GM19351 (cell line): ENCODE measurements at regions not wholly inside any gene's neighbourhood (a gene's known extent, or its start where the extent isn't known, plus 50 kb on each side); places are given as distances from the start of the nearest gene placed in this dataset.

Source experiments
- ATAC-seq: cut with Tn5 transposase; IDR thresholded peaks from one replicate; pipeline ENCODE4 v1.9.1; 2021; ENCODE audit warnings: mild to moderate bottlenecking, moderate library complexity; ENCODE audit not compliant: unreplicated experiment

DNA sequence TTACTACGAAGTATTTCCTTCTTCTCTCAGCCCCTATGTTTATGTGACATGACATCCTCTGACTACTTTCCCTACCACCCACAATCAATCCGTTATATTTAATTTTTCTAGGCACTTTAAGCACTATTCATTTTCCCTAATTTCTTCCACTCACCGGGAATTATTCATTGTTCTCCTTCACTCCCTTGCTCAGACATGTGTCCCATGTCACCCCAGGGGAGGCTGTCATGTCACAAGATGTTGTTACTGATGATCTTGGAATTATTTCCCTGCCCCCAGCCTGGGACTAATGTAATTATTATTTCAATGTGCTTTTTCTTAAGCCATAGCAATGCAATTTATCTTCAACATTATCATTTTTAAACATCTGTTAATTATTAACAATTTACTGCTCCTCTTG is 317.2 kb downstream of the PHF14 start:
- no peak for ATAC-seq

DNA sequence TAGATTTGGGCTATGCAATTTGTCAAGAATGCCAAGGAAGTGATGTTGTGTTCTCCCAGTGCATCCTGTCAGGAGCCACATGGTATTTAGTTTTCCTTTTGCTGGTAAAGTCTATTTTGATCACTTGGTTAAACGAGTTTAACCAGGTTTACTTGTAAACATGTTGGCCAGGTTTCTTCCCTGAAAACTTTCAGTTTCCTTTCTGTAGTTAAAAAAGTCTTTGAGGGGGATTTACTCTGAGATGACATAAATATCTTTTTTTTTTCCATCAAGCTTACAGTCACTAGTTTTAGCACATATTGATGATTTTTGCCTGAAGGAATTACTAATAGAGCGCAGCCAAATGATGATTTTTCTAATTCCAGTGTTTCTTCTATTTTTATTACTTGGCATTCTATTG is 320.5 kb downstream of the PHF14 start:
- ATAC-seq = peak; percentile 60

DNA sequence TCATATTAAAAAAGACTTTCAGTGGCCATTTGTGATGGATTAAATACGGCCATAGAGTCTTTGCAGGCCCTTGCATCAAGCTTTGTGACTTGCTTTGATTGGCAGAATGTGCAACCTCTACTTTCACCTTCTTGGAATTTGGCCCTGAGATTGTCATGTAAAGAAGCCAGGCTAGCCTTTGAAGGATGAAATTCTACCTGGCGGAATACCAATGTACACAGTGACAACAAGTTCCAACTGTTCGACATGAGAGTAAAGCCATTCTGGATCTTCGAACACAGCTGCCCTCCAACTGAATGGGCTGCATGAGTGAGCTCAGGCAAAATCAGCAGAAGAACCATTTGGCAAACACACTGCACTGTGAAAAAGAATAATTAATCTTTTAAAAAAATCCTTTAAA is 321.3 kb downstream of the PHF14 start:
- no peak for ATAC-seq

DNA sequence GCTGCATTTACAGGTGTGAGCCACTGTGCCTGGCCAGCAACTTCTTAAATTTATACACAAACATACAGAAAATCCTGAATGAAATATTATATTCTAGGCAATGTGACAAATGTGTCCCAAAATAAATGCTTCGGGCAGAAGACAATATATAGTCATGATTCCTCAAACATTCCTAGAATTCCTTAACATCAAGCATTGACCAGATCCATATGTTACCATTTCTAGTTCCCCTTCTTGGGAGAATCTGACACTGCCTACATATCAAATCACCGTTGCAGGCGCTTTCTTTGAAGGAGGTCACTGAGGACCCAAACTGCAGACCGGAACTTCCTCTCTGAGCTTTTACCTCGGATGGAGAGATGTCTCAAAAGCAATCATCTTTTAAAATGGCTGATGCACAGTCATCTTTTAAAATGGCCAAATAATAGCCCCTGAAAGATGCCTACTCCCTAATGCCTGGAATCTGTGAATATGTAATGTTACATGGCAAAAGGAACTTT is 323.5 kb downstream of the PHF14 start:
- ATAC-seq = no peak

DNA sequence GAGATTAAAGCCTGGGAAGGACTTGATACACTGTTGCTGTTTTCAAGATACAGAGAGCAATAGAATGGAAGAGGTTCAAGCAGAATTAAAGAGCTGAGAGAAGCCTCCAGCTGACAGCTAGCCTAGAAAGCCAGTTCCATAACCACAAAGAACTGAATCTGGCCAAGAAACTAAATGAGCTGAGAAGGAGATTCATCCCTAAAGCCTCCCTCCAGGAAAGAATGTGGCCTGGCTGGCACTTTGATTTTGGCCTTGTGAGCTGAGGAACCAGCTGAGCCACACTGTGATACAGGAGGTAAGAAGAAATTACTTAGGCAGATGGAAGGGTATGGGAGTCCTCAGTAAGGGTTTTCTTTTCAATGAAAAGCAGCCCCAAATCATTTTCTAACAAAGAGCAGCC is 324.1 kb downstream of the PHF14 start:
- ATAC-seq = no peak

DNA sequence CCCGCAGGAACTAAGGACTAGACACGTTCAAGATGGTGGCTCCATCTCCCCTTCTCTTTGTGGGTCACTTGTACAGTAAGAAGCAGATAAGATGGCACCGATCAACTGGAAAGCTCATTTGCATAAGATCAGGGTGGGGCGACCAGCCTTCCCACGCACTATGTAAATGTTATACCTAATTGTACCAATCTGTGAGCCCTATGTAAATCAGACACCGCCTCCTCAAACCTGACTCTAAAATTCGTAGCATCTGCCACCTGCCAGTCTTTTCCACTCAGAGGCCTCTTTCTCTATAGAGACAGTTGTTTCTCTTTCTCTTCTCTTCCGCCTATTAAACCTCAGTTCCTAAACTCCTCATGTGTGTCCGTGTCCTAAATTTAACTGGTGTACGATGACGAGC is 324.5 kb downstream of the PHF14 start:
- ATAC-seq = no peak

DNA sequence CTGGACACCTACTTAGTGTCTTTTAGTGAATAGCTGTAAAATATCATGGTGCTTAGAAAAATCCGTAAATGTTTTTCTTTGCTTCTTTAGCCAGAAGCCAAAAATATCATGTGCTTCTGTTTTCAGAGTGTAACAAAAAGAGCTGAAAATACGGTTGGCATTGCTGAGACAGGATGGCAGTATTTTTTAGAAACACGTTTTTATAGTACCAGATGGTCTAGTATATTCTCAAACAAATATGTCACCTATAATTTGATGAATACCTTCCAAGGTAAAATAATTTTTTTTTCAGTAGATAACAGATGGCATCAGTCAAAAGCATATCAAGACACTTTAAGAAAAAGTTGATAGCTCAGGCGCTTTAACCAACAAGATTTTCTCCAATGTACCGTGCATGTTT is 326.6 kb downstream of the PHF14 start:
- no peak for ATAC-seq

DNA sequence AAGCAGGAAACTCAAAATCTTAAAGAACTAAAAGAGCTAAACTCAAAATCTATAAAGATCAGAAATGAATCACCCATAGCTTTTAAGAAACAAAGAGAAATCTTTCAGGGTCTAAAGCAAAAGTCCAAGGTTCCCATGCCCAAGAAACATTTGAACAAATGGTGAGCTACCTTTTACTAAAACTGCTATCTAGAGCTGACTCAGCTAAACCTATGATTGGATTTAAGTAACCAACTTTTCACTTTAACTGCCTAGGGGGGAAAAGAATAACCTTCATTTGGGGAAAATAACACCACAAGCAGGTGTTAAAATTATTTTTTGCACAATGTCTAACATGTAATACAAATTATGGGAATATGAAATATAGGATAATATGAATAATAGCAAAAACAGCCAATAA is 328.4 kb downstream of the PHF14 start:
- no peak for ATAC-seq

DNA sequence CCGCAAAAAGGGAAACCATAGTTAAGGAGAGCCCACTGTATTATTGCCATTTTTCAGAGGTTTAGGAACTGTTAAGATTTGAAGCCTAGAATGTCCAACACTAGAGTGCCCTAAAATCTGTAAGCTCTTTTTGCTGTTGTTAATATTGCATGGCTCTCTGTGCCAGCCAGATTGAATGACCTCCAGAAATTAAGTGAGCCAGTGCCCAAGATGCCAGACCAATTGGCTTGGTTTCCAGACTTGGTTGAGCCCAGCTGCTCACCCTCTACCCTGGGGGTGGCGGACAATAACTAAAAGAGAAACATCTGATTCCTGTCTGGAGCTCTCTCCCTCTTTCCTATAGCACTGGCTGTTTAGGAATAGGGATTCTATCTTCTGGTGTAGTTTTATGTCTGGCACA is 340.1 kb downstream of the PHF14 start:
- ATAC-seq = no peak

DNA sequence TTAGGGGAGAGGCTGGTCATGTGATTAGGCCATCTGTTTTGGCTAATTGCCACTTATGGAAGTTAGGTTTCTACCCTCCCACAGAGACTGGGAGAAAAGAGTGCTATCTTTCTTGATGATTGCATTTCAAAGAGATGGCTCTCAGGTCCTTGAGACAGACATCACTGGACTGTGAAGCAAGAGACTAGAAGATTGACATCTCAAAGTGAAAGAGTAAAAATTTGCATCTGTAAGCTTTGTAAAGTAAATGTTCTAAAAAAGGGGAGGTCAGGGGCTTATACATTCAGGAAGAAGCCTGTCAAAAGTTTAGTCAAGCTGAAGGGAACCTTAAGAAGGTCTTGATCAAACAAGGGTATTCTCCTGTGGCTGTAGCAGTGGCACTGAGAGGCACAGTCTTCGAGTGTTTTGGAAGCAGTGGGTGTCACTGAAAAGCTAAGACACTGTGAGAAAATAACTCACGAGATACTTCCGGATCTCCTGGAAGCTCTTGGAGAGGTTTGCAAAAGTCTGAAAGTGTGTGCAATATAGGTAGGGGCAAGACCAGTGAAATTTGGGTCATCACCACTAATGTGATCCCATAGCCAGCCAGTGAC is 342.1 kb downstream of the PHF14 start:
- peak; percentile 64 for ATAC-seq

DNA sequence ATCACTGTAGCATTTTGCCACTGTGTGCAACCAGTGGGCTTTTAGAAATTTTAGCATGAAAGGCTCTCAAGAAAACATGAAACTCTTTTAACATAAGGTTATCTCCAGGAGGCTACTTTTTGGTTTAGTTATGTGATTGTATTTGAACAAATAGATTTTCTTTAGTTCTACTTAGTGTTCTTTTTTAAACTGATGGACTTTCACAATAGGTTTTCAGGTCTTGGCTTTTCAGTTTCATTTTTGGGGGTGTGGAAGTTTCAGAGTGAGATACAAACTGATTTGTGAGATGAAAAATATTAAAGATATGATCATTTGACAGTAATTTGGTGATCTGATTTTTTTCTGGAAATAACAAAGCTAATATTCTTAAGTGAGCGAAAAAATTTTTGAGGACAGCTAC is 344.1 kb downstream of the PHF14 start:
- peak; percentile 50 for ATAC-seq

DNA sequence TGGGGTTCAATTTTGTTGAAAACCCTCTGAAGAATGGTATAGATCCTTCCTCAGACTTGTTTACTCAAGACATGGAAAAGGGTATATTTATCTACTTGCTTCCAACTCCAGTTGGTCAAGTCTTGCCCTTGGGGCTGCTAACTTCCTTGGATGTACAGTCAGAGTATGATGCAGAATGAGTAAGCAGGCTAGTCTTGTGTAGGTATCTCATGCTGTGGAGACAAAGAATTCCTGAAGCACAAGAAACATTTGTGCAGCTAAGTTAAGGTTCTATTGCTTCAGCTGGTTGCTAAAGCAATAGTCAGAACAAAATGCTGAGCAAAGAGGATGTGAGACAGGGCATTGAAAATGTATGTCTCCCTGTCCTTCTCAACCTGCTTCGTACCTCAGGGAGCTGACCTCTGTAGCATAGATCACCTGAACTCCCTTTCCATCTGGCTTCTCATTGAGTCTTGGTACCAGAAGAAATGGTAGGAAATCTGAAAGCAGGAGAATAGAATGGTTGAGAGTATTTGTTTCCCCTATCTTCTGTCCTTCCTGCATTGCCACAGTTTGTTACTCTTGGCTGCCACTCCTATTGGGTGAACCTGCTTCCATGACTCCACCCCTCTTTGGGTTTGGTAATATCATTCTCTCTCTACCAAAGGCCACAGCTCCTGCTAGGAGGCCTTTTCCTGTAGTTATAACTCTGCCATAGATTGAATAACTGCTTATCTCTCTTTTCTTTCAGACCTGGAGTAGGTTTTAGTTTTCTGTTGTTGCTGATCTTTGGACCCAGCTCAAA is 346.0 kb downstream of the PHF14 start:
- ATAC-seq = no peak
